Panc1 (cell line): ENCODE measurements at regions not wholly inside any gene's neighbourhood (a gene's known extent, or its start where the extent isn't known, plus 50 kb on each side); places are given as distances from the start of the nearest gene placed in this dataset.

Source experiments
- ATAC-seq: fragments of 200-7000 bp; cut with Tn5 transposase; 2 replicates; pipeline ENCODE4 v1.9.1; 2020; ENCODE audit warnings: mild to moderate bottlenecking, moderate library complexity
- BruUV-seq: library from RNA; stranded (reverse); fragments of 400-500 nt; replicated peaks from 2 replicates; lab custom pipeline; 2021; lab: Mats Ljungman, UMichigan
- CTCF ChIA-PET: fragments of 300-600 bp; sonication (Branson Sonifier 250); formaldehyde crosslinking; loops from one replicate; lab custom pipeline; 2022; ENCODE audit warnings: antibody characterized with exemption; lab: Charles Lee
- POLR2A ChIA-PET: fragments of 300-600 bp; sonication (Branson Sonifier 250); formaldehyde crosslinking; loops from one replicate; lab custom pipeline; 2022; ENCODE audit warnings: antibody characterized with exemption; lab: Charles Lee
- DNase-seq: peaks from one replicate; pipeline ENCODE4 v3.0.0-alpha.2; 2010; ENCODE audit warnings: low read depth, low spot score
- H3K27ac ChIP-seq: 2 replicates; pipeline ENCODE4 v1.5.1; 2011; ENCODE audit warnings: mild to moderate bottlenecking, low read length, inconsistent platforms
- H3K27me3 ChIP-seq: fragments of 200-500 bp; sonication (Bioruptor generic); 2 replicates; pipeline ENCODE4 v1.6.0; 2014; ENCODE audit warnings: low read length, inconsistent platforms; ENCODE audit not compliant: control insufficient read depth, insufficient read depth
- H3K36me3 ChIP-seq: fragments of 200-500 bp; sonication (Bioruptor generic); 2 replicates; pipeline ENCODE4 v1.5.1; 2014; ENCODE audit warnings: inconsistent platforms, mild to moderate bottlenecking, low read length, moderate library complexity; ENCODE audit not compliant: control insufficient read depth, insufficient read depth
- H3K4me1 ChIP-seq: 2 replicates; pipeline ENCODE4 v1.5.1; 2011; ENCODE audit warnings: inconsistent platforms, mild to moderate bottlenecking, low read length, moderate library complexity; ENCODE audit not compliant: control insufficient read depth, insufficient read depth
- H3K4me3 ChIP-seq, 2 experiments: 2 replicates each; pipeline ENCODE4 v1.5.1; 2011 to 2012; ENCODE audit warnings: low read depth in 2 of 2, low read length in 2 of 2, mild to moderate bottlenecking in 2 of 2, inconsistent platforms in 1 of 2, moderate library complexity in 1 of 2
- H3K9me3 ChIP-seq: fragments of 200-500 bp; sonication (Bioruptor generic); 2 replicates; pipeline ENCODE4 v1.5.1; 2014; ENCODE audit warnings: low read depth, mild to moderate bottlenecking, inconsistent platforms, low read length, moderate library complexity; ENCODE audit not compliant: control insufficient read depth, insufficient read depth
- CTCF ChIP-seq: fragments of 450-650 bp; IDR thresholded peaks from 2 replicates; pipeline ENCODE4 v1.5.1; 2017; ENCODE audit warnings: mild to moderate bottlenecking
- POLR2AphosphoS5 ChIP-seq: IDR thresholded peaks from 2 replicates; pipeline ENCODE4 v1.6.1; 2012; ENCODE audit warnings: mild to moderate bottlenecking, low read depth, low read length, moderate library complexity
- REST ChIP-seq, 2 experiments: IDR thresholded peaks; 2 replicates each; pipeline ENCODE4 v1.6.1; 2011 to 2012; ENCODE audit warnings: low read depth in 2 of 2, control low read depth in 1 of 2, low read length in 1 of 2, mild to moderate bottlenecking in 1 of 2, moderate library complexity in 1 of 2; ENCODE audit not compliant: insufficient read depth in 1 of 2
- SIN3A ChIP-seq: IDR thresholded peaks from 2 replicates; pipeline ENCODE4 v1.6.1; 2012; ENCODE audit warnings: low read depth, mild to moderate bottlenecking, low read length, moderate library complexity, borderline replicate concordance; ENCODE audit not compliant: insufficient read depth
- TCF7L2 ChIP-seq: IDR thresholded peaks from 2 replicates; pipeline ENCODE4 v1.6.1; 2011; ENCODE audit warnings: mild to moderate bottlenecking, low read depth, low read length, inconsistent platforms
- in situ Hi-C: cut with HindIII; loops from 2 replicates; pipeline ENCODE4 v1.10.0; 2016; ENCODE audit warnings: low sequenced_read_pairs, low pct_unique_long_range_greater_than_20kb
- intact Hi-C: fragments of 100-400 bp; cut with micrococcal nuclease; formaldehyde crosslinking; loops from one replicate; pipeline ENCODE4 v1.10.0; 2022; ENCODE audit not compliant: unreplicated experiment

- H3K36me3 ChIP-seq: no peaks in the 10 kb centered on the region
- in situ Hi-C loops: no loop called here
- TF ChIP-seq POLR2AphosphoS5: no peak
- TF ChIP-seq TCF7L2: no peak
- TF ChIP-seq SIN3A: no peak
- H3K4me3 ChIP-seq: no peak overlapping the region
- ChIA-PET CTCF (no interaction called here), POLR2A (no interaction called here)
- ATAC-seq (no peak), DNase-seq (no peak)
- no peaks in the 10 kb centered on the region for H3K4me1 ChIP-seq
- H3K27ac ChIP-seq: no peak overlapping the region
- no peaks in the 10 kb centered on the region for H3K27me3 ChIP-seq
- no TSS peak for BruUV-seq
- intact Hi-C loops: no loop called here
- H3K9me3 ChIP-seq: no peaks in the 10 kb centered on the region
Measured at GRCh38 chr9:105928416-105928815, 234.1 kb downstream of the TMEM38B start.

- ATAC-seq: no peak
- no TSS peak for BruUV-seq
- DNase-seq: no peak
- ChIA-PET POLR2A (no interaction called here), CTCF (no interaction called here)
- H3K9me3 ChIP-seq: no peaks in the 10 kb centered on the region
- no peak overlapping the region for H3K27ac ChIP-seq
- no peaks in the 10 kb centered on the region for H3K27me3 ChIP-seq
- in situ Hi-C loops (no loop called here), intact Hi-C loops (no loop called here)
- H3K36me3 ChIP-seq: no peaks in the 10 kb centered on the region
- TF ChIP-seq REST (IDR thresholded peaks at IDR 0.05; ENCODE audit: insufficient read depth in 1 of 2, low read depth in 2 of 2, low read length in 1 of 2) (no peak), CTCF (no peak), TCF7L2 (no peak), SIN3A (no peak), POLR2AphosphoS5 (no peak)
- no peak overlapping the region for H3K4me3 ChIP-seq
- no peaks in the 10 kb centered on the region for H3K4me1 ChIP-seq
Measured at GRCh38 chr9:105930011-105930627, 235.8 kb downstream of the TMEM38B start.

GRCh38 chr9:105932276-105932675 is 237.9 kb downstream of the TMEM38B start:
- POLR2A ChIA-PET: no interaction called here
- DNase-seq (no peak), ATAC-seq (no peak)
- BruUV-seq: no TSS peak
- H3K4me3 ChIP-seq: no peak overlapping the region
- in situ Hi-C loops: no loop called here
- CTCF ChIA-PET: no interaction called here
- no peaks in the 10 kb centered on the region for H3K27me3 ChIP-seq
- no peaks in the 10 kb centered on the region for H3K9me3 ChIP-seq
- no peaks in the 10 kb centered on the region for H3K4me1 ChIP-seq
- H3K36me3 ChIP-seq: no peaks in the 10 kb centered on the region
- intact Hi-C loops: no loop called here
- no peak overlapping the region for H3K27ac ChIP-seq
- TF ChIP-seq REST (IDR thresholded peaks at IDR 0.05; ENCODE audit: insufficient read depth in 1 of 2, low read depth in 2 of 2, low read length in 1 of 2) (no peak), TCF7L2 (no peak), POLR2AphosphoS5 (no peak), CTCF (no peak), SIN3A (no peak)
